ENCODE measurements at regions not wholly inside any gene's neighbourhood (a gene's known extent, or its start where the extent isn't known, plus 50 kb on each side); places are given as distances from the start of the nearest gene placed in this dataset.

- Histone ChIP-seq H3K9me3 (ENCODE audit: severe bottlenecking) (no peaks in the 10 kb centered on the region), H3K4me1 (ENCODE audit: insufficient read depth, poor library complexity, severe bottlenecking) (no peaks in the 10 kb centered on the region), H3K36me3 (ENCODE audit: low read depth) (no peaks in the 10 kb centered on the region), H3K27ac (ENCODE audit: poor library complexity, severe bottlenecking) (no peak overlapping the region), H3K27me3 (ENCODE audit: insufficient read depth, poor library complexity, severe bottlenecking) (no peaks in the 10 kb centered on the region), H3K4me3 (ENCODE audit: severe bottlenecking) (no peak overlapping the region)
- no peak for DNase-seq (ENCODE audit: low spot score)
- no peak for ATAC-seq (ENCODE audit: low read depth)
- TF ChIP-seq CTCF (IDR thresholded peaks at IDR 0.05; ENCODE audit: poor library complexity, severe bottlenecking) = no peak
These were observed 89.2 kb upstream of the GPM6B start for GRCh38 chrX:13906093-13906492.

- no peaks in the 10 kb centered on the region for H3K9me3 ChIP-seq (ENCODE audit: severe bottlenecking)
- no peak for DNase-seq (ENCODE audit: low spot score)
- TF ChIP-seq CTCF (IDR thresholded peaks at IDR 0.05; ENCODE audit: poor library complexity, severe bottlenecking) = no peak
- H3K27me3 ChIP-seq (ENCODE audit: insufficient read depth, poor library complexity, severe bottlenecking) = no peaks in the 10 kb centered on the region
- no peak overlapping the region for H3K27ac ChIP-seq (ENCODE audit: poor library complexity, severe bottlenecking)
- H3K4me3 ChIP-seq (ENCODE audit: severe bottlenecking) = no peak overlapping the region
- H3K4me1 ChIP-seq (ENCODE audit: insufficient read depth, poor library complexity, severe bottlenecking) = peaks cover 15% of the 10 kb centered on the region
- no peaks in the 10 kb centered on the region for H3K36me3 ChIP-seq (ENCODE audit: low read depth)
- ATAC-seq (ENCODE audit: low read depth) = no peak
These were observed 86.5 kb upstream of the GPM6B start for GRCh38 chrX:13903405-13903804.

- H3K4me1 ChIP-seq (ENCODE audit: insufficient read depth, poor library complexity, severe bottlenecking) = peaks cover 17% of the 10 kb centered on the region
- ATAC-seq (ENCODE audit: low read depth) = no peak
- H3K4me3 ChIP-seq (ENCODE audit: severe bottlenecking) = no peak overlapping the region
- no peaks in the 10 kb centered on the region for H3K27me3 ChIP-seq (ENCODE audit: insufficient read depth, poor library complexity, severe bottlenecking)
- no peak for DNase-seq (ENCODE audit: low spot score)
- TF ChIP-seq CTCF (IDR thresholded peaks at IDR 0.05; ENCODE audit: poor library complexity, severe bottlenecking) = no peak
- H3K36me3 ChIP-seq (ENCODE audit: low read depth) = no peaks in the 10 kb centered on the region
- no peaks in the 10 kb centered on the region for H3K9me3 ChIP-seq (ENCODE audit: severe bottlenecking)
- no peak overlapping the region for H3K27ac ChIP-seq (ENCODE audit: poor library complexity, severe bottlenecking)
These were observed 85.5 kb upstream of the GPM6B start for GRCh38 chrX:13902406-13902805.

- no peak for TF ChIP-seq CTCF (IDR thresholded peaks at IDR 0.05; ENCODE audit: poor library complexity, severe bottlenecking)
These were observed 84.5 kb upstream of the GPM6B start for GRCh38 chrX:13901354-13901753.

GRCh38 chrX:13900351-13900750 is 83.5 kb upstream of the GPM6B start:
- H3K4me3 ChIP-seq (ENCODE audit: severe bottlenecking) = no peak overlapping the region
- TF ChIP-seq CTCF (IDR thresholded peaks at IDR 0.05; ENCODE audit: poor library complexity, severe bottlenecking) = no peak
- H3K9me3 ChIP-seq (ENCODE audit: severe bottlenecking) = no peaks in the 10 kb centered on the region
- no peaks in the 10 kb centered on the region for H3K36me3 ChIP-seq (ENCODE audit: low read depth)
- ATAC-seq (ENCODE audit: low read depth) (no peak), DNase-seq (ENCODE audit: low spot score) (no peak)
- no peak overlapping the region for H3K27ac ChIP-seq (ENCODE audit: poor library complexity, severe bottlenecking)
- peaks cover 17% of the 10 kb centered on the region for H3K4me1 ChIP-seq (ENCODE audit: insufficient read depth, poor library complexity, severe bottlenecking)
- no peaks in the 10 kb centered on the region for H3K27me3 ChIP-seq (ENCODE audit: insufficient read depth, poor library complexity, severe bottlenecking)

More at GRCh38 chrX:13901354-13901753, 84.5 kb upstream of the GPM6B start:
- H3K4me3 ChIP-seq (ENCODE audit: severe bottlenecking) = no peak overlapping the region
- DNase-seq (ENCODE audit: low spot score) (no peak), ATAC-seq (ENCODE audit: low read depth) (no peak)
- H3K4me1 ChIP-seq (ENCODE audit: insufficient read depth, poor library complexity, severe bottlenecking) = peaks cover 17% of the 10 kb centered on the region
- H3K27me3 ChIP-seq (ENCODE audit: insufficient read depth, poor library complexity, severe bottlenecking) = no peaks in the 10 kb centered on the region
- no peaks in the 10 kb centered on the region for H3K9me3 ChIP-seq (ENCODE audit: severe bottlenecking)
- no peaks in the 10 kb centered on the region for H3K36me3 ChIP-seq (ENCODE audit: low read depth)
- H3K27ac ChIP-seq (ENCODE audit: poor library complexity, severe bottlenecking) = no peak overlapping the region
